H1 (cell line): ENCODE measurements at regions not wholly inside any gene's neighbourhood (a gene's known extent, or its start where the extent isn't known, plus 50 kb on each side); places are given as distances from the start of the nearest gene placed in this dataset.

Source experiments
- CTCF ChIA-PET: fragments of 300-600 bp; sonication (Branson Sonifier 250); formaldehyde crosslinking; loops from one replicate; lab custom pipeline; 2021; ENCODE audit not compliant: partially characterized antibody; lab: Charles Lee
- POLR2A ChIA-PET: fragments of 300-600 bp; sonication (Branson Sonifier 250); formaldehyde crosslinking; loops from one replicate; lab custom pipeline; 2021; ENCODE audit warnings: inconsistent platforms; ENCODE audit not compliant: partially characterized antibody; lab: Charles Lee
- DNase-seq, 2 experiments: peaks; one replicate each; pipeline versions ENCODE4 v3.0.0 to v3.0.0-alpha.2; 2010 to 2022; ENCODE audit warnings: low spot score in 2 of 2, low read depth in 1 of 2, mixed read lengths in 1 of 2
- FAIRE-seq: peaks from 2 replicates; lab custom pipeline; 2011; peaks lifted over from hg19 to GRCh38; lab: Jason Lieb, UNC
- H2AFZ ChIP-seq: 2 replicates; pipeline ENCODE4 v1.8.1; 2012; ENCODE audit warnings: low read length, inconsistent platforms
- H2AK5ac ChIP-seq: 2 replicates; pipeline ENCODE4 v1.6.1; 2013; ENCODE audit warnings: low read depth, low read length
- H2BK120ac ChIP-seq: replicated peaks from 2 replicates; pipeline ENCODE3; 2013; ENCODE audit warnings: low read depth, low read length, inconsistent platforms
- H2BK12ac ChIP-seq: 2 replicates; pipeline ENCODE4 v1.6.1; 2013; ENCODE audit warnings: low read depth, low read length
- H2BK15ac ChIP-seq: 2 replicates; pipeline ENCODE4 v1.6.1; 2013; ENCODE audit warnings: low read length
- H2BK20ac ChIP-seq: 2 replicates; pipeline ENCODE4 v1.6.1; 2013; ENCODE audit warnings: low read length
- H2BK5ac ChIP-seq: 2 replicates; pipeline ENCODE4 v1.6.1; 2013; ENCODE audit warnings: low read depth, low read length
- H3K14ac ChIP-seq: 2 replicates; pipeline ENCODE4 v1.6.1; 2013; ENCODE audit warnings: inconsistent platforms; ENCODE audit not compliant: insufficient read length
- H3K18ac ChIP-seq: 2 replicates; pipeline ENCODE4 v1.6.1; 2013; ENCODE audit warnings: low read length; ENCODE audit errors: extremely low read depth
- H3K23ac ChIP-seq: 2 replicates; pipeline ENCODE4 v1.6.1; 2013; ENCODE audit warnings: inconsistent platforms; ENCODE audit not compliant: insufficient read length
- H3K23me2 ChIP-seq: 2 replicates; pipeline ENCODE4 v1.6.1; 2013; ENCODE audit warnings: low read depth, low read length
- H3K27ac ChIP-seq: 2 replicates; pipeline ENCODE4 v1.6.1; 2011; ENCODE audit warnings: low read depth, low read length, inconsistent platforms
- H3K27me3 ChIP-seq, 4 experiments: replicated peaks in 1 of 4; 1 replicate in 1 of 4; 2 replicates in 3 of 4; pipeline versions ENCODE4 v1.6.1 to v1.8.1; 2011 to 2013; ENCODE audit warnings: low read length in 3 of 4, mild to moderate bottlenecking in 3 of 4, inconsistent platforms in 2 of 4, mixed read lengths in 2 of 4, moderate library complexity in 1 of 4; ENCODE audit not compliant: control insufficient read depth in 3 of 4, insufficient read depth in 3 of 4; ENCODE audit errors: extremely low read depth in 1 of 4
- H3K36me3 ChIP-seq, 4 experiments: 2 replicates each; pipeline versions ENCODE4 v1.6.1 to v1.8.1; 2011 to 2013; ENCODE audit warnings: mild to moderate bottlenecking in 4 of 4, low read length in 3 of 4, moderate library complexity in 2 of 4, control low read depth in 1 of 4, inconsistent platforms in 1 of 4; ENCODE audit not compliant: insufficient read depth in 4 of 4, control insufficient read depth in 2 of 4
- H3K4ac ChIP-seq: replicated peaks from 2 replicates; pipeline ENCODE3; 2013; ENCODE audit warnings: low read length, low read depth, mixed read lengths, inconsistent platforms; ENCODE audit not compliant: insufficient read length
- H3K4me1 ChIP-seq, 4 experiments: replicated peaks in 1 of 4; 1 replicate in 1 of 4; 2 replicates in 3 of 4; pipeline versions ENCODE4 v1.6.1 to v1.8.1; 2011 to 2013; ENCODE audit warnings: low read length in 3 of 4, inconsistent platforms in 2 of 4, mixed read lengths in 1 of 4; ENCODE audit not compliant: insufficient read depth in 4 of 4, control insufficient read depth in 3 of 4
- H3K4me2 ChIP-seq, 2 experiments: 2 replicates each; pipeline versions ENCODE4 v1.6.1 to v1.8.1; 2011 to 2013; ENCODE audit warnings: low read depth in 2 of 2, low read length in 2 of 2, control low read depth in 1 of 2, inconsistent platforms in 1 of 2, mild to moderate bottlenecking in 1 of 2; ENCODE audit not compliant: insufficient read depth in 1 of 2
- H3K4me3 ChIP-seq, 4 experiments: fragments of 200-600, 300-600 bp in 1 of 4; sonication (generic), shearing (Covaris generic), sonication (Bioruptor Twin) in 1 of 4; 2 replicates each; pipeline versions ENCODE4 v1.5.1 to v1.8.1; 2011 to 2016; ENCODE audit warnings: low read length in 4 of 4, low read depth in 3 of 4, control low read depth in 2 of 4, inconsistent platforms in 2 of 4, mild to moderate bottlenecking in 2 of 4, mixed read lengths in 1 of 4, moderate library complexity in 1 of 4; ENCODE audit not compliant: insufficient read depth in 2 of 4; ENCODE audit errors: extremely low read depth in 1 of 4
- H3K56ac ChIP-seq: replicated peaks from 2 replicates; pipeline ENCODE3; 2013; ENCODE audit warnings: low read depth, mild to moderate bottlenecking, mixed read lengths, low read length, inconsistent platforms; ENCODE audit not compliant: insufficient read length
- H3K79me1 ChIP-seq: 2 replicates; pipeline ENCODE4 v1.6.1; 2013; ENCODE audit warnings: low read depth, low read length, control low read depth
- H3K79me2 ChIP-seq, 2 experiments: 2 replicates each; pipeline versions ENCODE4 v1.6.1 to v1.8.1; 2012 to 2013; ENCODE audit warnings: low read length in 2 of 2, mild to moderate bottlenecking in 2 of 2, inconsistent platforms in 1 of 2; ENCODE audit not compliant: insufficient read depth in 2 of 2, control insufficient read depth in 1 of 2
- H3K9ac ChIP-seq, 4 experiments: replicated peaks in 1 of 4; 1 replicate in 1 of 4; 2 replicates in 3 of 4; pipeline versions ENCODE4 v1.6.1 to v1.8.1; 2011 to 2013; ENCODE audit warnings: low read depth in 3 of 4, low read length in 3 of 4, control low read depth in 2 of 4, mild to moderate bottlenecking in 2 of 4, moderate library complexity in 2 of 4, inconsistent platforms in 1 of 4; ENCODE audit errors: extremely low read depth in 1 of 4
- H3K9me3 ChIP-seq, 2 experiments: 2 replicates each; pipeline versions ENCODE4 v1.6.1 to v1.8.1; 2012 to 2013; ENCODE audit warnings: mild to moderate bottlenecking in 2 of 2, moderate library complexity in 2 of 2, control low read depth in 1 of 2, inconsistent platforms in 1 of 2, low read depth in 1 of 2, low read length in 1 of 2, mixed read lengths in 1 of 2; ENCODE audit not compliant: insufficient read depth in 2 of 2
- H4K20me1 ChIP-seq, 2 experiments: replicated peaks in 1 of 2; 2 replicates each; pipeline versions ENCODE3 to v1.8.1; 2011 to 2013; ENCODE audit warnings: inconsistent platforms in 2 of 2, low read length in 2 of 2, mild to moderate bottlenecking in 1 of 2; ENCODE audit not compliant: insufficient read depth in 2 of 2, control insufficient read depth in 1 of 2
- H4K5ac ChIP-seq: 2 replicates; pipeline ENCODE4 v1.6.1; 2013; ENCODE audit warnings: low read length, low read depth, mixed read lengths, inconsistent platforms; ENCODE audit not compliant: insufficient read length
- H4K8ac ChIP-seq: 2 replicates; pipeline ENCODE4 v1.8.0; 2013; ENCODE audit warnings: mild to moderate bottlenecking, moderate library complexity, low read length, inconsistent platforms; ENCODE audit not compliant: insufficient read depth; ENCODE audit errors: extremely low read depth
- H4K91ac ChIP-seq: replicated peaks from 2 replicates; pipeline ENCODE3; 2013; ENCODE audit warnings: low read length, mixed read lengths, inconsistent platforms; ENCODE audit not compliant: insufficient read length
- SIRT6 ChIP-seq: IDR thresholded peaks from one replicate; pipeline ENCODE4 v1.7.1; 2012; ENCODE audit warnings: low read length, inconsistent platforms
- WGBS, 2 experiments: shearing (Covaris generic) in 1 of 2; methylation state at CpG; one replicate each; pipeline versions ENCODE4 v1.1.6 to v1.1.7; 2013 to 2015; ENCODE audit warnings: low lambda C conversion rate in 2 of 2, mixed read lengths in 2 of 2, inconsistent platforms in 1 of 2, low coverage in 1 of 2, missing lambda C conversion rate in 1 of 2; ENCODE audit not compliant: insufficient replicate concordance in 2 of 2, insufficient coverage in 1 of 2, insufficient read length in 1 of 2; ENCODE audit errors: extremely low coverage in 1 of 2, missing lambda C conversion rate in 1 of 2; 5-methylcytosine and 5-hydroxymethylcytosine counted together

- Histone ChIP-seq H3K23ac (no peak overlapping the region), H3K4me2 (no peak overlapping the region), H3K36me3 (no peaks in the 10 kb centered on the region), H2BK5ac (no peak overlapping the region), H3K27ac (no peak overlapping the region), H2AFZ (no peak overlapping the region), H3K4me3 (no peak overlapping the region), H2BK120ac (no peak overlapping the region), H3K4ac (no peak overlapping the region), H4K8ac (no peak overlapping the region), H4K20me1 (no peaks in the 10 kb centered on the region), H3K79me2 (no peaks in the 10 kb centered on the region), H4K91ac (no peak overlapping the region), H3K14ac (no peak overlapping the region), H3K56ac (no peak overlapping the region), H3K79me1 (no peaks in the 10 kb centered on the region), H2AK5ac (no peak overlapping the region), H3K23me2 (no peaks in the 10 kb centered on the region), H2BK15ac (no peak overlapping the region), H2BK20ac (no peak overlapping the region), H2BK12ac (no peak overlapping the region), H3K27me3 (no peaks in the 10 kb centered on the region), H3K4me1 (peaks cover 0 to 13% (median 7%) of the 10 kb centered on the region in 4 experiments; a peak in 5 of 7 replicates), H4K5ac (no peak overlapping the region), H3K18ac (no peak overlapping the region), H3K9me3 (no peaks in the 10 kb centered on the region; a peak in 1 of 4 replicates), H3K9ac (no peak overlapping the region)
- FAIRE-seq (no peak), DNase-seq (no peak)
- CTCF ChIA-PET: interaction anchor here (0.5 to 1.6 kb wide), 3 partner anchors 12 to 1613 kb away, joined by 3 read pairs; no protein-coding TSS in a partner anchor
- POLR2A ChIA-PET: no interaction called here
- 100% methylated on average over 6 of the region's 6 CpGs; no CpG with 5 or more reads in 1 of the 2 experiments for WGBS, 2 experiments
- no peak for TF ChIP-seq SIRT6
Observed at GRCh38 chr2:217429981-217430500, 570.2 kb upstream of the TNP1 start.
